ENCODE measurements at regions not wholly inside any gene's neighbourhood (a gene's known extent, or its start where the extent isn't known, plus 50 kb on each side); places are given as distances from the start of the nearest gene placed in this dataset.
"Not testable (repeated sequence)": the region's sequence is repeated elsewhere in the genome, so short reads cannot be mapped to it uniquely, and the experiment has no call there.

GRCh38 chr10:47622719-47623118, 99.3 kb upstream of the AGAP9 start:
- TF ChIP-seq EZH2 (IDR thresholded peaks at IDR 0.05; ENCODE audit: low read length) = not testable (repeated sequence)
- TF ChIP-seq, protein P1, sequence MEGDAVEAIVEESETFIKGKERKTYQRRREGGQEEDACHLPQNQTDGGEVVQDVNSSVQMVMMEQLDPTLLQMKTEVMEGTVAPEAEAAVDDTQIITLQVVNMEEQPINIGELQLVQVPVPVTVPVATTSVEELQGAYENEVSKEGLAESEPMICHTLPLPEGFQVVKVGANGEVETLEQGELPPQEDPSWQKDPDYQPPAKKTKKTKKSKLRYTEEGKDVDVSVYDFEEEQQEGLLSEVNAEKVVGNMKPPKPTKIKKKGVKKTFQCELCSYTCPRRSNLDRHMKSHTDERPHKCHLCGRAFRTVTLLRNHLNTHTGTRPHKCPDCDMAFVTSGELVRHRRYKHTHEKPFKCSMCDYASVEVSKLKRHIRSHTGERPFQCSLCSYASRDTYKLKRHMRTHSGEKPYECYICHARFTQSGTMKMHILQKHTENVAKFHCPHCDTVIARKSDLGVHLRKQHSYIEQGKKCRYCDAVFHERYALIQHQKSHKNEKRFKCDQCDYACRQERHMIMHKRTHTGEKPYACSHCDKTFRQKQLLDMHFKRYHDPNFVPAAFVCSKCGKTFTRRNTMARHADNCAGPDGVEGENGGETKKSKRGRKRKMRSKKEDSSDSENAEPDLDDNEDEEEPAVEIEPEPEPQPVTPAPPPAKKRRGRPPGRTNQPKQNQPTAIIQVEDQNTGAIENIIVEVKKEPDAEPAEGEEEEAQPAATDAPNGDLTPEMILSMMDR (optimal IDR thresholded peaks at IDR 0.05 in 1 of 3, IDR thresholded peaks at IDR 0.05 in 1 of 3, conservative IDR thresholded peaks at IDR 0.05 in 1 of 3; ENCODE audit: extremely low read depth in 1 of 3, insufficient read depth in 2 of 3, low read length in 3 of 3) = not testable (repeated sequence)

Measured in keratinocyte (primary cell).